HepG2 (cell line): ENCODE measurements at regions not wholly inside any gene's neighbourhood (a gene's known extent, or its start where the extent isn't known, plus 50 kb on each side); places are given as distances from the start of the nearest gene placed in this dataset.

Experiments used
- ATAC-seq: fragments of 200-7000 bp; cut with Tn5 transposase; 3 replicates; pipeline ENCODE4 v1.9.1; 2020; ENCODE audit warnings: mild to moderate bottlenecking, moderate library complexity
- BruUV-seq: library from RNA; stranded (reverse); fragments of 400-500 nt; replicated peaks from 2 replicates; lab custom pipeline; 2021; lab: Mats Ljungman, UMichigan
- CTCF ChIA-PET: fragments of 300-600 bp; formaldehyde crosslinking; extraction: SDS; loops from one replicate; lab custom pipeline; 2021; ENCODE audit warnings: low total read pairs, inconsistent platforms, low intra/inter-chr PET ratio; lab: Yijun Ruan, JAX
- POLR2A ChIA-PET: fragments of 350-600 bp; sonication (Branson Sonifier 250); formaldehyde crosslinking; loops from one replicate; lab custom pipeline; 2020; ENCODE audit warnings: antibody characterized with exemption, inconsistent platforms; lab: Yijun Ruan, JAX
- DNase-seq: peaks from one replicate; pipeline ENCODE4 v3.0.0-alpha.2; 2015; ENCODE audit warnings: low spot score
- FAIRE-seq: peaks from 3 replicates; lab custom pipeline; 2011; peaks lifted over from hg19 to GRCh38; lab: Jason Lieb, UNC
- H2AFZ ChIP-seq: one replicate; pipeline ENCODE4 v1.6.1; 2011; ENCODE audit warnings: low read length, inconsistent platforms
- H3K27ac ChIP-seq: fragments of 300-600 bp; 3 replicates; pipeline ENCODE4 v1.8.0; 2011; ENCODE audit warnings: mixed run types, mild to moderate bottlenecking, mixed read lengths, low read length, inconsistent platforms; ENCODE audit not compliant: insufficient read depth; ENCODE audit errors: extremely low read length
- H3K27me3 ChIP-seq, 2 experiments: fragments of 200-600 bp in 1 of 2; 2 replicates in 1 of 2; 3 replicates in 1 of 2; pipeline versions ENCODE4 v1.6.0 to v1.8.0; 2011; ENCODE audit warnings: low read length in 2 of 2, mild to moderate bottlenecking in 2 of 2, moderate library complexity in 2 of 2, inconsistent platforms in 1 of 2; ENCODE audit not compliant: insufficient read depth in 2 of 2, control insufficient read depth in 1 of 2
- H3K36me3 ChIP-seq, 2 experiments: fragments of 200-600 bp in 1 of 2; replicated peaks in 1 of 2; 2 replicates in 1 of 2; 3 replicates in 1 of 2; pipeline versions ENCODE4 v1.5.1 to v1.8.0; 2011; ENCODE audit warnings: low read length in 2 of 2, inconsistent platforms in 1 of 2; ENCODE audit not compliant: insufficient read depth in 2 of 2, control insufficient read depth in 1 of 2
- H3K4me1 ChIP-seq: 2 replicates; pipeline ENCODE4 v1.5.1; 2012; ENCODE audit warnings: low read length, inconsistent platforms; ENCODE audit not compliant: insufficient read depth
- H3K4me2 ChIP-seq: 2 replicates; pipeline ENCODE4 v1.6.0; 2011; ENCODE audit warnings: low read depth, low read length, inconsistent platforms
- H3K4me3 ChIP-seq, 3 experiments: fragments of 200-600 bp in 1 of 3; sonication (generic), shearing (Covaris generic) in 1 of 3; replicated peaks in 1 of 3; 2 replicates each; pipeline ENCODE4 v1.5.1; 2011 to 2016; ENCODE audit warnings: low read length in 3 of 3, inconsistent platforms in 2 of 3, low read depth in 2 of 3, mild to moderate bottlenecking in 2 of 3, control low read depth in 1 of 3, mixed read lengths in 1 of 3; ENCODE audit not compliant: insufficient read depth in 1 of 3
- H3K79me2 ChIP-seq: one replicate; pipeline ENCODE4 v1.6.1; 2011; ENCODE audit warnings: low read length, inconsistent platforms; ENCODE audit not compliant: insufficient read depth
- H3K9ac ChIP-seq: 2 replicates; pipeline ENCODE4 v1.6.0; 2011; ENCODE audit warnings: mild to moderate bottlenecking, low read depth, low read length, inconsistent platforms; ENCODE audit not compliant: insufficient read depth
- H3K9me3 ChIP-seq: 2 replicates; pipeline ENCODE4 v1.5.1; 2012; ENCODE audit warnings: mild to moderate bottlenecking, low read length
- H4K20me1 ChIP-seq: 2 replicates; pipeline ENCODE4 v1.6.0; 2011; ENCODE audit warnings: inconsistent platforms, mild to moderate bottlenecking, low read length, moderate library complexity; ENCODE audit not compliant: insufficient read depth
- HDAC6 ChIP-seq: fragments of 200-600 bp; sonication (generic); IDR thresholded peaks from 2 replicates; pipeline ENCODE4 v1.7.0; 2017; ENCODE audit warnings: mild to moderate bottlenecking, antibody characterized with exemption, low read length, low read depth
- HES4 ChIP-seq: sonication (generic); formaldehyde crosslinking; IDR thresholded peaks from 2 replicates; pipeline ENCODE4 v1.9.0; 2021; ENCODE audit warnings: mild to moderate bottlenecking, missing genetic modification reagents, borderline replicate concordance
- HNRNPUL1 ChIP-seq: fragments of 200-400 bp; formaldehyde crosslinking; IDR thresholded peaks from 2 replicates; pipeline ENCODE4 v1.6.1; 2017; ENCODE audit warnings: low read depth, mild to moderate bottlenecking, low read length, moderate library complexity
- MXI1 ChIP-seq: IDR thresholded peaks from 3 replicates; pipeline ENCODE4 v1.6.1; 2012; ENCODE audit warnings: low read depth, low read length, inconsistent platforms, borderline replicate concordance
- NPAS2 ChIP-seq: sonication (generic); formaldehyde crosslinking; IDR thresholded peaks from 2 replicates; pipeline ENCODE4 v1.8.0; 2022; ENCODE audit warnings: mild to moderate bottlenecking, missing genetic modification reagents, borderline replicate concordance
- NR2F6 ChIP-seq, 2 experiments: IDR thresholded peaks; 2 replicates each; pipeline ENCODE4 v1.6.1; 2016; ENCODE audit warnings: antibody characterized with exemption in 1 of 2, mild to moderate bottlenecking in 1 of 2
- ONECUT2 ChIP-seq: sonication (generic); formaldehyde crosslinking; IDR thresholded peaks from 2 replicates; pipeline ENCODE4 v1.4.0; 2020; ENCODE audit warnings: missing genetic modification reagents
- RBM39 ChIP-seq: fragments of 200-400 bp; formaldehyde crosslinking; IDR thresholded peaks from one replicate; pipeline ENCODE4 v1.6.1; 2018; ENCODE audit warnings: antibody characterized with exemption, mild to moderate bottlenecking, low read depth, low read length; ENCODE audit not compliant: poor library complexity, severe bottlenecking
- SRSF9 ChIP-seq: fragments of 200-400 bp; formaldehyde crosslinking; IDR thresholded peaks from 2 replicates; pipeline ENCODE4 v1.6.1; 2018; ENCODE audit warnings: borderline replicate concordance, mild to moderate bottlenecking, low read depth, low read length; ENCODE audit not compliant: insufficient read depth, poor library complexity, severe bottlenecking
- ZFP36 ChIP-seq: fragments of 150-350 bp; IDR thresholded peaks from 2 replicates; pipeline ENCODE4 v1.6.1; 2018; ENCODE audit warnings: borderline replicate concordance, low read length, low read depth; ENCODE audit not compliant: partially characterized antibody
- ZNF253 ChIP-seq: sonication (generic); formaldehyde crosslinking; IDR thresholded peaks from 2 replicates; pipeline ENCODE4 v1.8.0; 2022; ENCODE audit warnings: mild to moderate bottlenecking, missing genetic modification reagents, borderline replicate concordance
- ZNF562 ChIP-seq: sonication (generic); formaldehyde crosslinking; IDR thresholded peaks from 2 replicates; pipeline ENCODE4 v1.8.0; 2022; ENCODE audit warnings: missing genetic modification reagents, borderline replicate concordance
- ZNF652 ChIP-seq: IDR thresholded peaks from 2 replicates; pipeline ENCODE4 v1.6.1; 2016; ENCODE audit warnings: low read depth, borderline replicate concordance
- ZNF788 ChIP-seq: sonication (generic); formaldehyde crosslinking; IDR thresholded peaks from 2 replicates; pipeline ENCODE4 v1.5.0; 2020; ENCODE audit warnings: mild to moderate bottlenecking, missing genetic modification reagents, borderline replicate concordance
- WGBS: methylation state at CpG from one replicate; pipeline ENCODE4 v1.1.6; 2017; ENCODE audit warnings: low lambda C conversion rate; 5-methylcytosine and 5-hydroxymethylcytosine counted together
- in situ Hi-C: cut with HindIII; loops from 2 replicates; pipeline ENCODE4 v1.10.0; 2017; ENCODE audit warnings: low pct_unique_long_range_greater_than_20kb; ENCODE audit not compliant: extremely low pct_ligation_motif_present
- intact Hi-C: fragments of 100-400 bp; cut with micrococcal nuclease; formaldehyde crosslinking; loops from one replicate; pipeline ENCODE4 v1.10.0; 2022; ENCODE audit not compliant: unreplicated experiment
- TF ChIP-seq, protein P1 (sequence below): sonication (generic); formaldehyde crosslinking; IDR thresholded peaks from 2 replicates; pipeline ENCODE4 v1.4.0; 2020; ENCODE audit warnings: low read depth, mild to moderate bottlenecking, missing genetic modification reagents
- TF ChIP-seq, protein P2 (sequence below): sonication (generic); formaldehyde crosslinking; IDR thresholded peaks from 2 replicates; pipeline ENCODE4 v1.4.0; 2020; ENCODE audit warnings: missing genetic modification reagents, low read depth, mild to moderate bottlenecking, borderline replicate concordance
- TF ChIP-seq, protein P3 (sequence below): sonication (generic); formaldehyde crosslinking; IDR thresholded peaks from 2 replicates; pipeline ENCODE4 v1.4.0; 2020; ENCODE audit warnings: missing genetic modification reagents

DNA sequence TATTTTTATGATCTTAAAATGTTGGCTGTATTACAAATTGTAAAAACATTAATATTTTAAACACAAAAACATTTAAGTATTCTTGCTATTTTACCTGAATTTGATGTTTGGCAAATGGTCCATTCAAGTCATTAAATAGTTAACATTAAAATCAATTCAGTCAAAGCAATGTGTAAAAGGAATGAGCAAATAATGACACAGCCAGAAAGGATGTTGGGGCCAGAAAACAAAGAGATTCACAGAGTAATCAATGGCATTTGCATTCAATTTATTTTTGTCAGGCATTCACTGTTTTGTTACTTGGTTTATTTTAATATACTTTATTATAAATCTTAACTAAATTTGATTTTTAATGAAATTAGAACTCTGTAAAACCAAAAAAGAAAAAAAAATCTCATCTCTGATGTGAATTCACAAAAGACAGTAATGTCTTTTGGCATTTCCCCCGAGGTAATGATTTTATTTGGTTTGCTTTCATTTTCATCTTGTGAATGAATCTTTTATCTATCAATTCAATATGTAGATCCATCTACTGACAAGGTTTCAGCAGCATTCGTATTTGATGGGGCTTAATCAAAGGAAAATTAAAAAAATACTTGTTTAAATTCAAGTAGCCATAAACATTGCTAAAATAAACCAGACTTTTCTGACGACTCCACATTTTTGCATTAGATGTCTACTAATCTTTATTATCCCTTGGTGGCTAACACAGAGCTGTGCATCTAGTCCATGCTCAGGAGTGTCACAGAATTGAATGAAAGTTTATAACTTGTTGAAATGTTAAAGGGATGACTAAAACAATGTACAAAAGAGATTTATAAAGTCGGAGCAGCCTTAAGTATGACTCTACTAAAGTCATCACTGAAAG, 866.7 kb upstream of the GJE1 start:
- H3K36me3 ChIP-seq, result no peaks in the 10 kb centered on the region
- no peaks in the 10 kb centered on the region for H4K20me1 ChIP-seq
- no peaks in the 10 kb centered on the region for H3K4me1 ChIP-seq
- ATAC-seq, result no peak
- FAIRE-seq, result no peak
- ChIA-PET POLR2A (no interaction called here), CTCF (no interaction called here)
- H3K27ac ChIP-seq, result no peak overlapping the region
- no peak overlapping the region for H3K4me3 ChIP-seq
- WGBS, result under 1% methylated on average over 4 of the region's 4 CpGs
- intact Hi-C loops, result no loop called here
- BruUV-seq, result no TSS peak
- no peak overlapping the region for H2AFZ ChIP-seq
- in situ Hi-C loops, result no loop called here
- no peaks in the 10 kb centered on the region for H3K79me2 ChIP-seq
- H3K9ac ChIP-seq, result no peak overlapping the region
- DNase-seq, result peak; percentile 7
- no peaks in the 10 kb centered on the region for H3K27me3 ChIP-seq
- H3K4me2 ChIP-seq, result no peak overlapping the region
- no peaks in the 10 kb centered on the region for H3K9me3 ChIP-seq
- TF ChIP-seq ZNF562 (CRISPR knock-in tag) (no peak), RBM39 (no peak), ONECUT2 (CRISPR knock-in tag) (no peak), ZNF788 (CRISPR knock-in tag) (no peak), HES4 (no peak), ZNF253 (CRISPR knock-in tag) (no peak), MXI1 (no peak), SRSF9 (peak; percentile 2), ZFP36 (no peak), HNRNPUL1 (no peak), ZNF652 (peak; percentile 94), HDAC6 (no peak), NPAS2 (CRISPR knock-in tag) (no peak), NR2F6 (IDR thresholded peaks at IDR 0.05) (no peak), NR2F6 (CRISPR knock-in tag; IDR thresholded peaks at IDR 0.05) (no peak)
- TF ChIP-seq, protein P1, sequence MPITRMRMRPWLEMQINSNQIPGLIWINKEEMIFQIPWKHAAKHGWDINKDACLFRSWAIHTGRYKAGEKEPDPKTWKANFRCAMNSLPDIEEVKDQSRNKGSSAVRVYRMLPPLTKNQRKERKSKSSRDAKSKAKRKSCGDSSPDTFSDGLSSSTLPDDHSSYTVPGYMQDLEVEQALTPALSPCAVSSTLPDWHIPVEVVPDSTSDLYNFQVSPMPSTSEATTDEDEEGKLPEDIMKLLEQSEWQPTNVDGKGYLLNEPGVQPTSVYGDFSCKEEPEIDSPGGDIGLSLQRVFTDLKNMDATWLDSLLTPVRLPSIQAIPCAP (CRISPR knock-in tag), result no peak
- TF ChIP-seq, protein P2, sequence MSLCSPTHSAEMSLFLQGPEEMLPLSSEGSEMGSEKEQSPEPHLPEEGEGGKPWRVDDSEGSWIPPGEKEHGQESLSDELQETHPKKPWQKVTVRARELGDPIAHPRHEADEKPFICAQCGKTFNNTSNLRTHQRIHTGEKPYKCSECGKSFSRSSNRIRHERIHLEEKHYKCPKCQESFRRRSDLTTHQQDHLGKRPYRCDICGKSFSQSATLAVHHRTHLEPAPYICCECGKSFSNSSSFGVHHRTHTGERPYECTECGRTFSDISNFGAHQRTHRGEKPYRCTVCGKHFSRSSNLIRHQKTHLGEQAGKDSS (CRISPR knock-in tag), result no peak
- TF ChIP-seq, protein P3, sequence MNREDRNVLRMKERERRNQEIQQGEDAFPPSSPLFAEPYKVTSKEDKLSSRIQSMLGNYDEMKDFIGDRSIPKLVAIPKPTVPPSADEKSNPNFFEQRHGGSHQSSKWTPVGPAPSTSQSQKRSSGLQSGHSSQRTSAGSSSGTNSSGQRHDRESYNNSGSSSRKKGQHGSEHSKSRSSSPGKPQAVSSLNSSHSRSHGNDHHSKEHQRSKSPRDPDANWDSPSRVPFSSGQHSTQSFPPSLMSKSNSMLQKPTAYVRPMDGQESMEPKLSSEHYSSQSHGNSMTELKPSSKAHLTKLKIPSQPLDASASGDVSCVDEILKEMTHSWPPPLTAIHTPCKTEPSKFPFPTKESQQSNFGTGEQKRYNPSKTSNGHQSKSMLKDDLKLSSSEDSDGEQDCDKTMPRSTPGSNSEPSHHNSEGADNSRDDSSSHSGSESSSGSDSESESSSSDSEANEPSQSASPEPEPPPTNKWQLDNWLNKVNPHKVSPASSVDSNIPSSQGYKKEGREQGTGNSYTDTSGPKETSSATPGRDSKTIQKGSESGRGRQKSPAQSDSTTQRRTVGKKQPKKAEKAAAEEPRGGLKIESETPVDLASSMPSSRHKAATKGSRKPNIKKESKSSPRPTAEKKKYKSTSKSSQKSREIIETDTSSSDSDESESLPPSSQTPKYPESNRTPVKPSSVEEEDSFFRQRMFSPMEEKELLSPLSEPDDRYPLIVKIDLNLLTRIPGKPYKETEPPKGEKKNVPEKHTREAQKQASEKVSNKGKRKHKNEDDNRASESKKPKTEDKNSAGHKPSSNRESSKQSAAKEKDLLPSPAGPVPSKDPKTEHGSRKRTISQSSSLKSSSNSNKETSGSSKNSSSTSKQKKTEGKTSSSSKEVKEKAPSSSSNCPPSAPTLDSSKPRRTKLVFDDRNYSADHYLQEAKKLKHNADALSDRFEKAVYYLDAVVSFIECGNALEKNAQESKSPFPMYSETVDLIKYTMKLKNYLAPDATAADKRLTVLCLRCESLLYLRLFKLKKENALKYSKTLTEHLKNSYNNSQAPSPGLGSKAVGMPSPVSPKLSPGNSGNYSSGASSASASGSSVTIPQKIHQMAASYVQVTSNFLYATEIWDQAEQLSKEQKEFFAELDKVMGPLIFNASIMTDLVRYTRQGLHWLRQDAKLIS (CRISPR knock-in tag), result no peak
